K562 (cell line): ENCODE measurements at regions not wholly inside any gene's neighbourhood (a gene's known extent, or its start where the extent isn't known, plus 50 kb on each side); places are given as distances from the start of the nearest gene placed in this dataset.

ENCODE experiments used
- BRF1 ChIP-seq: IDR thresholded peaks from 3 replicates; pipeline ENCODE4 v1.6.1; 2011; ENCODE audit warnings: borderline replicate concordance, mild to moderate bottlenecking; ENCODE audit not compliant: insufficient read length; ENCODE audit errors: extremely low read depth
- DACH1 ChIP-seq: fragments of 450-650 bp; IDR thresholded peaks from 2 replicates; pipeline ENCODE4 v1.6.1; 2018; ENCODE audit not compliant: partially characterized antibody
- ILK ChIP-seq: fragments of 450-650 bp; IDR thresholded peaks from 2 replicates; pipeline ENCODE4 v1.6.1; 2016; ENCODE audit warnings: missing genetic modification characterization, low read depth, mild to moderate bottlenecking, missing compliant biosample characterization, moderate library complexity, borderline replicate concordance
- KLF13 ChIP-seq: fragments of 450-650 bp; IDR thresholded peaks from 2 replicates; pipeline ENCODE4 v1.6.1; 2016; ENCODE audit warnings: missing genetic modification characterization, low read depth, mild to moderate bottlenecking, missing compliant biosample characterization, moderate library complexity, borderline replicate concordance
- L3MBTL2 ChIP-seq: fragments of 450-650 bp; IDR thresholded peaks from 2 replicates; pipeline ENCODE4 v1.6.1; 2016; ENCODE audit warnings: mild to moderate bottlenecking, moderate library complexity
- NCOA2 ChIP-seq, 2 experiments: fragments of 450-650 bp; IDR thresholded peaks; 2 replicates each; pipeline ENCODE4 v1.6.1; 2018; ENCODE audit warnings: mild to moderate bottlenecking in 2 of 2, moderate library complexity in 1 of 2; ENCODE audit not compliant: partially characterized antibody in 2 of 2
- NCOA6 ChIP-seq: fragments of 450-650 bp; IDR thresholded peaks from 2 replicates; pipeline ENCODE4 v1.6.1; 2017; ENCODE audit warnings: mild to moderate bottlenecking
- NFRKB ChIP-seq: fragments of 450-650 bp; IDR thresholded peaks from 2 replicates; pipeline ENCODE4 v1.6.1; 2016; ENCODE audit warnings: low read depth
- NFYB ChIP-seq: IDR thresholded peaks from 2 replicates; pipeline ENCODE4 v1.6.1; 2011; ENCODE audit warnings: mild to moderate bottlenecking, moderate library complexity; ENCODE audit not compliant: insufficient read length; ENCODE audit errors: extremely low read depth
- SRSF3 ChIP-seq: fragments of 200-400 bp; formaldehyde crosslinking; IDR thresholded peaks from 2 replicates; pipeline ENCODE4 v1.6.1; 2016; ENCODE audit warnings: mild to moderate bottlenecking, low read length, moderate library complexity; ENCODE audit not compliant: insufficient read depth
- SRSF7 ChIP-seq: fragments of 200-400 bp; formaldehyde crosslinking; optimal IDR thresholded peaks from 2 replicates; pipeline ENCODE3; 2017; ENCODE audit warnings: mild to moderate bottlenecking, low read depth, low read length
- SUPT5H ChIP-seq: fragments of 450-650 bp; IDR thresholded peaks from 2 replicates; pipeline ENCODE4 v1.6.1; 2016
- TCFL5 ChIP-seq: fragments of 250-450 bp; sonication (Bioruptor Pico); conservative IDR thresholded peaks from 2 replicates; pipeline ENCODE4 v1.6.1; 2021; ENCODE audit warnings: mild to moderate bottlenecking, moderate library complexity, matching md5 sums
- TEAD1 ChIP-seq, 2 experiments: fragments of 450-650 bp in 1 of 2; sonication (generic) in 1 of 2; formaldehyde crosslinking; IDR thresholded peaks; 2 replicates each; pipeline versions ENCODE4 v1.4.0 to v1.8.0; 2020 to 2022; ENCODE audit warnings: mild to moderate bottlenecking in 2 of 2, missing genetic modification reagents in 1 of 2
- THRB ChIP-seq: fragments of 450-650 bp; formaldehyde crosslinking; conservative IDR thresholded peaks from 2 replicates; pipeline ENCODE4 v1.4.0; 2022; ENCODE audit warnings: mild to moderate bottlenecking, missing genetic modification characterization
- ZNF274 ChIP-seq: IDR thresholded peaks from 2 replicates; pipeline ENCODE4 v1.6.1; 2011; ENCODE audit warnings: low read depth, mild to moderate bottlenecking, low read length, moderate library complexity, borderline replicate concordance
- ZNF695 ChIP-seq: fragments of 450-650 bp; formaldehyde crosslinking; IDR thresholded peaks from 2 replicates; pipeline ENCODE4 v1.4.0; 2020; ENCODE audit warnings: mild to moderate bottlenecking, moderate library complexity
- ZNF717 ChIP-seq: fragments of 250-450 bp; sonication (Bioruptor Pico); IDR thresholded peaks from 2 replicates; pipeline ENCODE4 v1.5.0; 2021
- TF ChIP-seq, protein P1 (sequence below): fragments of 250-450 bp; sonication (Bioruptor Pico); IDR thresholded peaks from 2 replicates; pipeline ENCODE4 v1.8.0; 2021; ENCODE audit warnings: moderate library complexity, mild to moderate bottlenecking, inconsistent platforms

DNA sequence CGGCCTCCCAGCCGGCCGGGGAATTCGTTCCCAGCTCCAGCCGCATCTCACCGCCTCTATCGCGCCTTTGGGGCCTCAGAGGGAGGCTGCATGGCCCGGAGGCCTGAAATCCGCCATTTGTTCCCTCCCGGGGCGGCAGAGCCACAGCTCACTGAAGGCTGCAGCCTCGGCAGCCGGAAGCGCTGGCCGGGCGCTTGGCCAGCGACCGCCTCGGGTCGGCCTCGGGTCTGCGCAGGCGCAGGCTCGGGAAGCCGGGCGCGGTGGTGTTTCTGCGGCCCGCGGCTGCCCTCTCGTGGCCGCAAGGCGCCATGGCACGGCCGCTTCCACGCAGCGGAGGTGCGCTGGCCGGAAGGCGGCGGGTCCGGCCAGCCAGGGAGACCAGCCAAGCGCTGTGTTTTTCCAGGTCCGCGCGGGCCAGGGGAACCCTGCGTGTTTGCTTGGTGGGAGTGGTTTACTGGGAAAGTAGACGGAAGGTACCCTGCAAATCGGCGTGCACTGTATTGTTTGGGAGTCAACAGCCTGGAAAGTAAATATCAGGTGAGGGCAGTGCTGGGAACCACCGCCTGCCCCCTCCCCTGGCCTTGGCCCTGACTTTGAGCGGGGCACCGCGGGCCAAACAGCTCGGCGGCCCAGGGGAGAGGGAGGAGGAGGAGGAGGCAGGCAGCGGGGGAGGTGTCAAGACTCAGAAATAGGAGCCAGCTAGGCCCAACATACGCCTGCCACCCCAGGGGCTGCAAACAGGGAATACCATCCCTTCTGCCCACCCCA, 52.7 kb upstream of the CD34 start (continued):
- TF ChIP-seq THRB (CRISPR knock-in tag) = no peak
- peak; percentile 86 for TF ChIP-seq L3MBTL2
- no peak for TF ChIP-seq ILK (tag)
- TF ChIP-seq ZNF717 (CRISPR knock-in tag) = no peak
- 0 out of 2 replicates have a peak, but pooled peaks have one; percentile 6 for TF ChIP-seq KLF13 (tag)
- no peak for TF ChIP-seq SRSF3
- peak; percentile 59; the same call in 1 of the 2 replicates for TF ChIP-seq NFRKB
- TF ChIP-seq, protein P1, sequence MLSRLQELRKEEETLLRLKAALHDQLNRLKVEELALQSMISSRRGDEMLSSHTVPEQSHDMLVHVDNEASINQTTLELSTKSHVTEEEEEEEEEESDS (CRISPR knock-in tag) = no peak
- no peak for TF ChIP-seq ZNF274
- TF ChIP-seq NFYB = no peak
- TF ChIP-seq SRSF7 = no peak
- TF ChIP-seq TCFL5 (CRISPR knock-in tag) = no peak
- peak; percentile 59 to 92; a peak in 3 of 4 replicates for TF ChIP-seq TEAD1 (CRISPR knock-in tag; IDR thresholded peaks at IDR 0.05)
- TF ChIP-seq SUPT5H = peak; percentile 88
- TF ChIP-seq BRF1 = no peak
- no peak for TF ChIP-seq NCOA2 (IDR thresholded peaks at IDR 0.05; ENCODE audit: partially characterized antibody in 2 of 2)
- no peak for TF ChIP-seq DACH1
- no peak for TF ChIP-seq ZNF695 (CRISPR knock-in tag)
- TF ChIP-seq NCOA6 = no peak
